Uterus (tissue), 3 donors: ENCODE measurements at regions not wholly inside any gene's neighbourhood (a gene's known extent, or its start where the extent isn't known, plus 50 kb on each side); places are given as distances from the start of the nearest gene placed in this dataset.

Source experiments
- DNase-seq, 2 donors: peaks; one replicate each; pipeline ENCODE4 v3.0.0-alpha.2; 2019 to 2020
- H3K27ac ChIP-seq, 2 donors: fragments of 200-600 bp; sonication (generic); 1 replicate in 1 of 2; 2 replicates in 1 of 2; pipeline ENCODE4 v1.5.1; 2016 to 2018
- H3K27me3 ChIP-seq, 2 donors: fragments of 200-600 bp; sonication (generic); one replicate each; pipeline ENCODE4 v1.5.1; 2018 to 2019; ENCODE audit warnings: control low read depth in 1 of 2
- H3K36me3 ChIP-seq, 2 donors: fragments of 200-600 bp; sonication (generic); one replicate each; pipeline ENCODE4 v1.5.1; 2019; ENCODE audit warnings: control low read depth in 1 of 2
- H3K4me1 ChIP-seq, 2 donors: fragments of 200-600 bp; sonication (generic); one replicate each; pipeline ENCODE4 v1.5.1; 2018 to 2019; ENCODE audit warnings: control low read depth in 1 of 2
- H3K4me3 ChIP-seq, 2 donors: fragments of 200-600 bp; sonication (generic); 1 replicate in 1 of 2; 2 replicates in 1 of 2; pipeline ENCODE4 v1.5.1; 2018 to 2019; ENCODE audit warnings: mild to moderate bottlenecking in 1 of 2
- H3K9me3 ChIP-seq, 2 donors: fragments of 200-600 bp; sonication (generic); one replicate each; pipeline ENCODE4 v1.5.1; 2019; ENCODE audit warnings: control low read depth in 1 of 2
- CTCF ChIP-seq, 4 experiments: fragments of 200-600 bp in 2 of 4; fragments of 450-650 bp in 2 of 4; sonication (generic) in 2 of 4; IDR thresholded peaks; one replicate each; pipeline ENCODE4 v1.5.1; 2016 to 2019; ENCODE audit warnings: antibody characterized with exemption in 4 of 4, mild to moderate bottlenecking in 2 of 4, moderate library complexity in 1 of 4
- POLR2A ChIP-seq, 2 donors: fragments of 450-650 bp; IDR thresholded peaks; one replicate each; pipeline ENCODE4 v1.6.1; 2016; ENCODE audit warnings: antibody characterized with exemption in 2 of 2, mild to moderate bottlenecking in 1 of 2, moderate library complexity in 1 of 2
- intact Hi-C: fragments of 100-400 bp; cut with DNase I; formaldehyde crosslinking; loops from one replicate; pipeline ENCODE4 v1.15.1; 2023; ENCODE audit warnings: low total_unique reads
- donor health status: DM: yes; HTN: yes; CAD: no.

DNA sequence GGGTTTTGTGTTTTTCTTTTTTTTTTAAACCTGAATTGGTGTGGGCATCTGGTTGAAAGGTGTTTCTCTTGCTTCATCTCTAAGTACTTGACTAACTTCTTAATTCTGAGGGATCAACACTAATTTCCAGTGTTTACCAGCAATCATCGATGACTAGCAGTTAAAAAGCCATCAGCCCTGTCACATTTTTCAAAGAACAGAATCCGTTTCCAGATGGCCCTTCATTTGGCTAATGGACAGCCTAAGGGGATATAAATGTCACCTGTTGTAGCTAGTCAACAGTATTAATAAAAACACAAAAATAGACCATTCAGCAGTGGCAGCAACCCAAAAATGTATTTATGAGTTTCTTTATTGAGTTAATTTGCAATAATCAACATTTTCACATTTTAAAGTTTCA lies 1076.5 kb downstream of the MAT2B start:
- intact Hi-C loops = no loop called here
- Histone ChIP-seq H3K36me3 (no peaks in the 10 kb centered on the region), H3K9me3 (no peaks in the 10 kb centered on the region), H3K4me1 (no peaks in the 10 kb centered on the region), H3K4me3 (no peak overlapping the region), H3K27me3 (no peaks in the 10 kb centered on the region), H3K27ac (no peak overlapping the region)
- DNase-seq = no peak
- TF ChIP-seq CTCF (IDR thresholded peaks at IDR 0.05) (no peak), POLR2A (IDR thresholded peaks at IDR 0.05) (no peak)

- Histone ChIP-seq H3K4me3 (no peak overlapping the region), H3K9me3 (no peaks in the 10 kb centered on the region), H3K27me3 (no peaks in the 10 kb centered on the region), H3K27ac (no peak overlapping the region), H3K4me1 (no peaks in the 10 kb centered on the region), H3K36me3 (no peaks in the 10 kb centered on the region)
- intact Hi-C loops = no loop called here
- DNase-seq = no peak
- TF ChIP-seq CTCF (IDR thresholded peaks at IDR 0.05) (no peak), POLR2A (IDR thresholded peaks at IDR 0.05) (no peak)
Measured at GRCh38 chr5:164593982-164594381, 1088.6 kb downstream of the MAT2B start.

GRCh38 chr5:164597293-164597900 lies 1092.0 kb downstream of the MAT2B start:
- no peaks in the 10 kb centered on the region for H3K27me3 ChIP-seq
- DNase-seq = no peak
- no peaks in the 10 kb centered on the region for H3K4me1 ChIP-seq
- no peak overlapping the region for H3K27ac ChIP-seq
- no peak for TF ChIP-seq CTCF (IDR thresholded peaks at IDR 0.05)
- no peak for TF ChIP-seq POLR2A (IDR thresholded peaks at IDR 0.05)
- H3K4me3 ChIP-seq = no peak overlapping the region
- intact Hi-C loops = no loop called here
- H3K9me3 ChIP-seq = no peaks in the 10 kb centered on the region
- H3K36me3 ChIP-seq = no peaks in the 10 kb centered on the region

DNA sequence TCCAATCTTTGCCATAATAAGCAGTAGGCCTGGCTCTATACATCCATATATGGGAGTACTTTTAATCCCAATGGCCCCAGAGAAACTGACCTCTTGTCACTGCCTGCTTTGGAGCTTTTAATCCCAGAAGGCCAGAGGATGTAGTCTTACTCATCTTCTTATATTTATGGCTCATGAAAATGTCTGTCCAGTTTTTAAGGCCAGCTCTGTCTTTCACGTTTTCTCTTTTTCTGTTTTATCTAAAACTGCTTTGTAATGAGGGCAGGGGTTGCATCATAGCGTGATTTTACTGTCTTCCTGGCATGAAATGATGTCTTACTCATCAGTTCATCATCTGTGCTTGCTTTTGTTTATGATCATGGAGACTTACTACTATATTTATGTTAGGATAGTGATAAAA lies 1094.9 kb downstream of the MAT2B start:
- Histone ChIP-seq H3K4me1 (no peaks in the 10 kb centered on the region), H3K4me3 (no peak overlapping the region), H3K27ac (no peak overlapping the region), H3K36me3 (no peaks in the 10 kb centered on the region), H3K27me3 (no peaks in the 10 kb centered on the region), H3K9me3 (no peaks in the 10 kb centered on the region)
- intact Hi-C loops = no loop called here
- TF ChIP-seq CTCF (IDR thresholded peaks at IDR 0.05) = no peak
- TF ChIP-seq POLR2A (IDR thresholded peaks at IDR 0.05) = no peak
- no peak for DNase-seq

DNA sequence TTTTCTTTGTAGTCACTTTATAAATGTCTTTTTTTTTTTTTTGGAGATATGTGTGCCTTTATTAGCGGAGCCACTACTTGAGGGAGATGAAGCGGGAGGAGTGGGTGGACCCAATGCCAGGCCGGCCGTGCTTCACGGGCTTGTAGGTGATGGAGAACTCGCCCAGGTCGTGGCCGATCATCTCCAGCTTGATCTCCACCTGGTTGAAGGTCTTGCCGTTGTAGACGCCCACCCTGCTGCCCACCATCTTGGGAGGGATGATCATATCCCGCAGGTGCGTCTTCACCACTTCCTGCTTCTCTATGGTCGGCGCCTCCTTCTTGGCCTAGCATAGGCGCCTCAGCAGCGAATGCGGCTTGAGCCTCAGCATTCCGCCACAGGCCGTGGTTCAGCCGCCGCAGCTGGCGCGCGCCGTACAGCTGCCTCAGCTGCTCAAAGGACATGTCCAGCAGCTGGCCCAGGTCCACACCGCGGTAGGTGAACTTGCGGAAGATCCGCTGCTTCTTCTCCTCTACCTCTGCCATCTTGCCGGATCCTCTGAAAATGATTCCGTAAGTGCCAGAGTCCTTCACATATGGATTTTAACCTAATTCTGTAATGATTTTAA lies 1095.6 kb downstream of the MAT2B start:
- TF ChIP-seq CTCF (IDR thresholded peaks at IDR 0.05) = no peak
- TF ChIP-seq POLR2A (IDR thresholded peaks at IDR 0.05) = no peak
- intact Hi-C loops = no loop called here
- H3K27me3 ChIP-seq = no peaks in the 10 kb centered on the region
- H3K27ac ChIP-seq = no peak overlapping the region
- DNase-seq = no peak
- H3K4me3 ChIP-seq = no peak overlapping the region
- no peaks in the 10 kb centered on the region for H3K4me1 ChIP-seq
- H3K36me3 ChIP-seq = no peaks in the 10 kb centered on the region
- H3K9me3 ChIP-seq = no peaks in the 10 kb centered on the region
